Osteoblast (primary cell): ENCODE measurements at regions not wholly inside any gene's neighbourhood (a gene's known extent, or its start where the extent isn't known, plus 50 kb on each side); places are given as distances from the start of the nearest gene placed in this dataset.
A peak's percentile ranks its signal among the peaks of the same experiment; 100 is the strongest.

Experiments
- DNase-seq: peaks from one replicate; pipeline ENCODE4 v3.0.0; 2011; ENCODE audit warnings: low spot score, mixed read lengths; ENCODE audit not compliant: insufficient read length; ENCODE audit errors: missing footprints
- H2AFZ ChIP-seq: 2 replicates; pipeline ENCODE4 v1.6.0; 2011; ENCODE audit warnings: mild to moderate bottlenecking, low read length
- H3K27ac ChIP-seq: 2 replicates; pipeline ENCODE4 v1.5.1; 2011; ENCODE audit warnings: mild to moderate bottlenecking, low read depth, low read length, moderate library complexity
- H3K27me3 ChIP-seq: 2 replicates; pipeline ENCODE4 v1.6.0; 2012; ENCODE audit warnings: mild to moderate bottlenecking, control low read depth, inconsistent platforms, low read length, moderate library complexity; ENCODE audit not compliant: insufficient read depth
- H3K36me3 ChIP-seq: 2 replicates; pipeline ENCODE4 v1.5.1; 2011; ENCODE audit warnings: mild to moderate bottlenecking, low read length, control low read depth, moderate library complexity; ENCODE audit not compliant: insufficient read depth
- H3K4me1 ChIP-seq: 2 replicates; pipeline ENCODE4 v1.5.1; 2011; ENCODE audit warnings: mild to moderate bottlenecking, low read length, control low read depth, moderate library complexity; ENCODE audit not compliant: insufficient read depth
- H3K4me2 ChIP-seq: 2 replicates; pipeline ENCODE4 v1.6.0; 2011; ENCODE audit warnings: mild to moderate bottlenecking, low read length; ENCODE audit not compliant: insufficient read depth
- H3K4me3 ChIP-seq: fragments of 200-600 bp; sonication (generic); 3 replicates; pipeline ENCODE4 v1.5.1; 2012; ENCODE audit warnings: mild to moderate bottlenecking, low read length, inconsistent platforms; ENCODE audit not compliant: insufficient read depth
- H3K79me2 ChIP-seq: 2 replicates; pipeline ENCODE4 v1.6.0; 2012; ENCODE audit warnings: mild to moderate bottlenecking, low read length, control low read depth, inconsistent platforms; ENCODE audit not compliant: insufficient read depth
- H3K9me3 ChIP-seq: 2 replicates; pipeline ENCODE4 v1.5.1; 2011; ENCODE audit warnings: low read depth, low read length, control low read depth
- H4K20me1 ChIP-seq: 2 replicates; pipeline ENCODE4 v1.6.0; 2012; ENCODE audit warnings: mild to moderate bottlenecking, low read length, control low read depth; ENCODE audit not compliant: insufficient read depth
- TF ChIP-seq, protein P1 (sequence below): IDR thresholded peaks from 2 replicates; pipeline ENCODE4 v1.5.1; 2011; ENCODE audit warnings: mild to moderate bottlenecking, low read depth, low read length, moderate library complexity; ENCODE audit errors: extremely low read depth

DNA sequence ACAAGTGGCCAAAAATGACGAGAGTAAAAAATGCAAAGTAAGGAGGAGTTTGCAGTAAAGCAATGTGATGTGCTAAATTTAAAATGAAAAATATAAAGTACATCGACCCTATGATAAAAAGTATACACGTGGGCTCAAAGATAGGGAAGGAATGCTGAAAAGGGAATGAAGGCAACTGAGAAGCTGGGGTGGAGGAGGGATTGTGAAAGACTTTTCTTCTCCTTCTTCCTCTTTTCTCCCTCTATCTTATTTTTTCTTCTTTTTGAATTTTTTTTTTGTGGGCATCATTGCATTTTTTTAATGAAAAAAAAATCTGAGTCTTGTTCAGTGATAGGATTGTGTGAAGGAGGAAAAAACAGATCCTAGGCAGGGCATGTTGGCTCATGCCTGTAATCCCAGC lies 57.6 kb upstream of the STK17B start:
- no peaks in the 10 kb centered on the region for H3K79me2 ChIP-seq
- H3K36me3 ChIP-seq: peaks cover 3% of the 10 kb centered on the region
- no peaks in the 10 kb centered on the region for H3K27me3 ChIP-seq
- no peak overlapping the region for H2AFZ ChIP-seq
- no peak overlapping the region for H3K27ac ChIP-seq
- H3K4me3 ChIP-seq: no peak overlapping the region
- DNase-seq: peak; percentile 47
- H3K4me1 ChIP-seq: peaks cover 25% of the 10 kb centered on the region
- TF ChIP-seq, protein P1, sequence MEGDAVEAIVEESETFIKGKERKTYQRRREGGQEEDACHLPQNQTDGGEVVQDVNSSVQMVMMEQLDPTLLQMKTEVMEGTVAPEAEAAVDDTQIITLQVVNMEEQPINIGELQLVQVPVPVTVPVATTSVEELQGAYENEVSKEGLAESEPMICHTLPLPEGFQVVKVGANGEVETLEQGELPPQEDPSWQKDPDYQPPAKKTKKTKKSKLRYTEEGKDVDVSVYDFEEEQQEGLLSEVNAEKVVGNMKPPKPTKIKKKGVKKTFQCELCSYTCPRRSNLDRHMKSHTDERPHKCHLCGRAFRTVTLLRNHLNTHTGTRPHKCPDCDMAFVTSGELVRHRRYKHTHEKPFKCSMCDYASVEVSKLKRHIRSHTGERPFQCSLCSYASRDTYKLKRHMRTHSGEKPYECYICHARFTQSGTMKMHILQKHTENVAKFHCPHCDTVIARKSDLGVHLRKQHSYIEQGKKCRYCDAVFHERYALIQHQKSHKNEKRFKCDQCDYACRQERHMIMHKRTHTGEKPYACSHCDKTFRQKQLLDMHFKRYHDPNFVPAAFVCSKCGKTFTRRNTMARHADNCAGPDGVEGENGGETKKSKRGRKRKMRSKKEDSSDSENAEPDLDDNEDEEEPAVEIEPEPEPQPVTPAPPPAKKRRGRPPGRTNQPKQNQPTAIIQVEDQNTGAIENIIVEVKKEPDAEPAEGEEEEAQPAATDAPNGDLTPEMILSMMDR: no peak
- H4K20me1 ChIP-seq: no peaks in the 10 kb centered on the region
- no peaks in the 10 kb centered on the region for H3K9me3 ChIP-seq
- no peak overlapping the region for H3K4me2 ChIP-seq

DNA sequence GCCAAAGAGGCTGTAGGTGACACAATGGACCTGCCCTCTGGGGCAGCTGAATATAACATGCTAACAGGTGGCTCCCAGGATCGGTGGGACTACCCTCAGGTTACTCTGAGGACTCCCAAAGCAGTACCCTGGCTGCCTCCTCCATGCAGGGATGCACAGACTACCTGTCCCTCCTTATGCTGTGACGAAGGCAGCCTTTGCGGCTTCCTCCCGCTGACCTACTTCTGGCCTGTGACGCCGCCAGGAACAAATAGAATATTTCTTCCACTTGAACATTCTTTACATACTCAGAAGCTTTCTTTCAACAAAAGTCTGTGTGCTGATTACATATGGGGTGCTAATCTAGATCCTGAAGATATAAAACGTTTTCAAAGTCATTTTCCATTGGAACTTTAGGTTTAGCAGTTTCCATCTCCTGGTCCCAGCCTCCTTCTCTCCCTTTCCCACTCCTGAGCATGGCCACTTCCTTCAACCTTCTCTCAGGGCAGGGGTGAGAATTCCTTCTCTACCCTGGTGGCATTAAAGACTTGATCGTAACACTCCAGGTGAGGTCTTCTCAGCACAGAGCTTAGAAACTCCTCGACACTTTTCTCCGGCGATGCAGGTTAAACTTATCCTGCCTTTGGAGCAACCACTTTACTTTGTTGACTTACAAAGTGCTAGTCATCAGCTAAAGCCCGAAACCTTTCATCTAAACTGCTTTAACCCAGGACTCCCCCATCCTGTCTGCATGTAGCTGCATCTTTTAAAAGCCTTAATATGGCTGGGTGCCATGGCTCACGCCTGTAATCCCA lies 58.9 kb upstream of the STK17B start:
- H3K4me3 ChIP-seq: no peak overlapping the region
- TF ChIP-seq, protein P1: no peak
- H3K36me3 ChIP-seq: peaks cover 3% of the 10 kb centered on the region
- DNase-seq: no peak
- H2AFZ ChIP-seq: no peak overlapping the region
- H3K9me3 ChIP-seq: no peaks in the 10 kb centered on the region
- H3K4me2 ChIP-seq: no peak overlapping the region
- H3K27ac ChIP-seq: no peak overlapping the region
- H3K79me2 ChIP-seq: no peaks in the 10 kb centered on the region
- H4K20me1 ChIP-seq: no peaks in the 10 kb centered on the region
- no peaks in the 10 kb centered on the region for H3K27me3 ChIP-seq
- peaks cover 35% of the 10 kb centered on the region for H3K4me1 ChIP-seq

DNA sequence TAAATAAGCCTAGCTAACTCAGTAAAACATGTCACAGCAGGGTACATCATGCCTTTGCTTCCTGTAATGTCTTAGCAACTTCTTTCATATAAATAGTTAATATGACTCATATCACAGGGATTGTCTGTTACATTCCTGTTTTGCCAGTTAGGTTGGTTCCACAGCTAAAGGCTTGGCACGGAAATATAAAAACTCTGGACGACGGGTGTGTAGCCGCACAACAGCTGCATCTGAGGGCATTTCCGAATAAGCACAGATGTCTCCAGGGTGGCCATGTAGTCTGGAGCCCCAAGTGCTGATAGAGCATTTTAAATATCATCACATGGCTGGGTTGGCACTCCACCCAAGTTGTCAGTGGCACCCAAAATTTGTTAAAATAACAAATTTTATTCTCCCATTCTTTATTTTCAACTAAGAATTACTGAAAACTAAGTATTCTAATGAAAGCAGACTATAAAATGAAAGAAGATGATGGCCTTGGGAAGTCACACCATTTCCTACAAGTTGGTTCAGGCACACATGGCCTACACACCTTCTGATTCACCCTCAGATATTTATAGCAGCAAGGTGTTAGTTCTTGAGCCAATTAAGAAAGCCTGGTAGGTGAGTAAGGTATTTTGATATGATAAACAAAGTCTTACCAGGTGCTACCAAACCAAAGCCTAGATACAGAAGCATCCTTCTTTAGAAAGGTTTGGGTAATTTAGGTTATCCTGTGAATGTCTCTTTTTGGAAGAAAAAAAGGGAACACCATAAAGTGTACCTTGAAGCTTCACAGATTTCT lies 61.8 kb upstream of the STK17B start:
- H4K20me1 ChIP-seq: no peaks in the 10 kb centered on the region
- no peaks in the 10 kb centered on the region for H3K27me3 ChIP-seq
- no peak overlapping the region for H2AFZ ChIP-seq
- peaks cover 30% of the 10 kb centered on the region for H3K4me1 ChIP-seq
- H3K4me3 ChIP-seq: no peak overlapping the region
- no peaks in the 10 kb centered on the region for H3K36me3 ChIP-seq
- H3K4me2 ChIP-seq: peak overlapping the region; percentile 51
- TF ChIP-seq, protein P1: no peak
- DNase-seq: peak; percentile 48
- no peaks in the 10 kb centered on the region for H3K79me2 ChIP-seq
- H3K9me3 ChIP-seq: no peaks in the 10 kb centered on the region
- peak overlapping the region; percentile 83 for H3K27ac ChIP-seq

DNA sequence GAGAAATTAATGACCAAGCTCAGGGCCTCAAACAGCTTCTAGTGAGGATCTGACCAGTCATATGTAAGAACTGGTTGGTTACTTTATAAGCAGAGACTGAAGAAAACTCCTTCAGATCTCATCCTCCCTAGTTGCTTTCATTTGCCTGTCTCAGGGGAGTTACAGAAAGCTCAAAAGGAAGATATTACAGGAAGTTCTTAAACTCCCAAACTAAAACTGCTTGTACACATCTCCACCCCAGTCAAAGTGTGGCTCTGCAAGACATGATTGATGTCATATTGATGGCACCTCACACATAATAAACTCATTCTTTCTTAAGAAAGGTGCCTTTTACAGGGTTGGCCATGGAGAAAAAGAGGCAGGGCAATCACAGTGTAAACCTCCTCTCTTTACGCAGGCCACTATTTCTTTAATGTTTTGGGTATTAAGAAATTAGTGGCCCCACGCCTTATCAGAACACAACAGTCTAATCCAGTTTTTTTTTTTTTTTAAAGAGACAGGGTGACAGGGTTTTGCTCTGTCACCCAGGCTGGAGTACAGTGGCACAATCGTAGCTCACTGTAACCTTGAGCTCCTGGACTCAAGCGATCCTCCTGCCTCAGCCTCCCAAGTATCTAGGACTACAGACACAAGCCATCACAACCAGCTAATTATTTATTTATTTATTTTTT lies 62.6 kb upstream of the STK17B start:
- Histone ChIP-seq H3K79me2 (no peaks in the 10 kb centered on the region), H3K36me3 (no peaks in the 10 kb centered on the region), H3K27me3 (no peaks in the 10 kb centered on the region), H3K4me1 (peaks cover 36% of the 10 kb centered on the region), H3K9me3 (no peaks in the 10 kb centered on the region), H3K4me2 (peak overlapping the region; percentile 51), H4K20me1 (no peaks in the 10 kb centered on the region), H2AFZ (peak overlapping the region; percentile 24), H3K27ac (peak overlapping the region; percentile 83), H3K4me3 (no peak overlapping the region)
- TF ChIP-seq, protein P1: no peak
- no peak for DNase-seq
